ENCODE measurements at regions not wholly inside any gene's neighbourhood (a gene's known extent, or its start where the extent isn't known, plus 50 kb on each side); places are given as distances from the start of the nearest gene placed in this dataset.

DNA sequence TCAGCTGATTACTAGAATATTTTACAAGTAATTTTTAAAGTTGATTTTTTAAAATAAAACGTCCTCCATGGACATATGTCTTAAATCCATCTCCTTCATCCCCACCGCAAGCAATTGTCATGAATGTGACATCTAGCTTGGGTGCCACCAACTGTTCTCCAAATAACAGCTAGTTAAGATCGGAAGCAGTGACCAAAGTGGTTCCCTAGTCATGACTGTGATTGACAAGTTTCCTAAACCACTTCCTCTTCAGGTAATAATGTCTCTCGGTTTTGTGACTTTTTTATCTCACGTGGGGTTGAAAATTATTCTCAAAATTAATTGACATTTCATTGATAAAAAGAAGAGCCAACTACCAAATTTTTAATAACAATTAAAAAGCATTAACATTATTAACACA is 135.3 kb upstream of the MIR17HG start:
- H3K4me1 ChIP-seq (ENCODE audit: control insufficient read depth in 1 of 2, insufficient read depth in 2 of 2, low read length in 2 of 2): no peaks in the 10 kb centered on the region
- no peaks in the 10 kb centered on the region; the same call in 1 of the 2 replicates for H4K20me1 ChIP-seq (ENCODE audit: insufficient read depth)
- BruUV-seq (replicated peaks): no TSS peak
- H3K4me3 ChIP-seq (replicated peaks in 1 of 2; ENCODE audit: low read depth in 1 of 2, low read length in 2 of 2): no peak overlapping the region
- peaks cover 3% of the 10 kb centered on the region; the same call in 1 of the 2 replicates for H3K27me3 ChIP-seq (ENCODE audit: insufficient read depth, low read length)
- H3K9me3 ChIP-seq (ENCODE audit: control insufficient read depth in 1 of 2, insufficient read depth in 1 of 2, low read depth in 1 of 2, low read length in 2 of 2): no peaks in the 10 kb centered on the region
- no peak overlapping the region for H3K9ac ChIP-seq (ENCODE audit: low read length)
- intact Hi-C loops (cut with micrococcal nuclease): no loop called here
- ATAC-seq (no peak), DNase-seq (ENCODE audit: low read depth, low spot score) (no peak)
- H3K79me2 ChIP-seq (ENCODE audit: insufficient read depth, low read length): no peaks in the 10 kb centered on the region
- H3K27ac ChIP-seq (ENCODE audit: low read depth, low read length): no peak overlapping the region
- H3K4me2 ChIP-seq (ENCODE audit: low read length): no peak overlapping the region
- TF ChIP-seq POLR2AphosphoS5 (IDR thresholded peaks at IDR 0.05; ENCODE audit: low read depth, low read length) (no peak), ZNF274 (IDR thresholded peaks at IDR 0.05; ENCODE audit: low read depth, low read length) (no peak), EZH2 (IDR thresholded peaks at IDR 0.05) (no peak), ELF1 (IDR thresholded peaks at IDR 0.05; ENCODE audit: borderline replicate concordance, low read depth) (no peak), FOSL1 (IDR thresholded peaks at IDR 0.05; ENCODE audit: low read depth) (no peak), POLR2A (IDR thresholded peaks at IDR 0.05; ENCODE audit: borderline replicate concordance, extremely low read depth, insufficient read depth, insufficient read length) (no peak), SRF (IDR thresholded peaks at IDR 0.05; ENCODE audit: low read depth) (no peak), ZFX (IDR thresholded peaks at IDR 0.05) (no peak), YY1 (IDR thresholded peaks at IDR 0.05; ENCODE audit: extremely low read depth, insufficient replicate concordance, low read depth, low read length) (no peak), CEBPB (IDR thresholded peaks at IDR 0.05; ENCODE audit: low read depth) (no peak), SIN3A (IDR thresholded peaks at IDR 0.05; ENCODE audit: low read depth) (no peak)
- TF ChIP-seq, protein P1, sequence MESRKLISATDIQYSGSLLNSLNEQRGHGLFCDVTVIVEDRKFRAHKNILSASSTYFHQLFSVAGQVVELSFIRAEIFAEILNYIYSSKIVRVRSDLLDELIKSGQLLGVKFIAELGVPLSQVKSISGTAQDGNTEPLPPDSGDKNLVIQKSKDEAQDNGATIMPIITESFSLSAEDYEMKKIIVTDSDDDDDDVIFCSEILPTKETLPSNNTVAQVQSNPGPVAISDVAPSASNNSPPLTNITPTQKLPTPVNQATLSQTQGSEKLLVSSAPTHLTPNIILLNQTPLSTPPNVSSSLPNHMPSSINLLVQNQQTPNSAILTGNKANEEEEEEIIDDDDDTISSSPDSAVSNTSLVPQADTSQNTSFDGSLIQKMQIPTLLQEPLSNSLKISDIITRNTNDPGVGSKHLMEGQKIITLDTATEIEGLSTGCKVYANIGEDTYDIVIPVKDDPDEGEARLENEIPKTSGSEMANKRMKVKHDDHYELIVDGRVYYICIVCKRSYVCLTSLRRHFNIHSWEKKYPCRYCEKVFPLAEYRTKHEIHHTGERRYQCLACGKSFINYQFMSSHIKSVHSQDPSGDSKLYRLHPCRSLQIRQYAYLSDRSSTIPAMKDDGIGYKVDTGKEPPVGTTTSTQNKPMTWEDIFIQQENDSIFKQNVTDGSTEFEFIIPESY (IDR thresholded peaks at IDR 0.05; ENCODE audit: extremely low read depth, insufficient replicate concordance, low read length): no peak
- TF ChIP-seq, protein P2, sequence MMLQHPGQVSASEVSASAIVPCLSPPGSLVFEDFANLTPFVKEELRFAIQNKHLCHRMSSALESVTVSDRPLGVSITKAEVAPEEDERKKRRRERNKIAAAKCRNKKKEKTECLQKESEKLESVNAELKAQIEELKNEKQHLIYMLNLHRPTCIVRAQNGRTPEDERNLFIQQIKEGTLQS (IDR thresholded peaks at IDR 0.05): no peak
- ChIA-PET RAD21 (ENCODE audit: low non-redundant PET in 1 of 2, low total read pairs in 2 of 2, uncharacterized antibody in 2 of 2, unreplicated experiment in 2 of 2) (no interaction called here), CTCF (no interaction called here), POLR2A (no interaction called here)
- H2AFZ ChIP-seq (ENCODE audit: low read depth, low read length, poor library complexity, severe bottlenecking): no peak overlapping the region
- no peaks in the 10 kb centered on the region for H3K36me3 ChIP-seq (ENCODE audit: control insufficient read depth in 1 of 2, insufficient read depth in 2 of 2, low read length in 2 of 2)
- H3K9me2 ChIP-seq (ENCODE audit: insufficient read depth): no peaks in the 10 kb centered on the region

All from HCT116 (cell line).